Ectodermal cell (in vitro differentiated cells): ENCODE measurements at regions not wholly inside any gene's neighbourhood (a gene's known extent, or its start where the extent isn't known, plus 50 kb on each side); places are given as distances from the start of the nearest gene placed in this dataset.
"Not testable (repeated sequence)": the region's sequence is repeated elsewhere in the genome, so short reads cannot be mapped to it uniquely, and the experiment has no call there.

Source experiments
- H3K27ac ChIP-seq: 2 replicates; pipeline ENCODE4 v1.7.0; 2013; ENCODE audit warnings: mild to moderate bottlenecking, low read depth, low read length; ENCODE audit not compliant: insufficient read depth, poor library complexity, severe bottlenecking
- H3K27me3 ChIP-seq: 2 replicates; pipeline ENCODE4 v1.7.0; 2013; ENCODE audit warnings: mild to moderate bottlenecking, low read length; ENCODE audit not compliant: insufficient read depth, control insufficient read depth, poor library complexity, severe bottlenecking
- H3K36me3 ChIP-seq: one replicate; pipeline ENCODE4 v1.7.0; 2013; ENCODE audit warnings: low read length; ENCODE audit not compliant: control insufficient read depth, insufficient read depth
- H3K4me1 ChIP-seq: one replicate; pipeline ENCODE4 v1.7.0; 2013; ENCODE audit warnings: low read length; ENCODE audit not compliant: control insufficient read depth, insufficient read depth
- H3K4me3 ChIP-seq: 2 replicates; pipeline ENCODE4 v1.7.0; 2013; ENCODE audit warnings: low read depth, low read length, control low read depth; ENCODE audit not compliant: insufficient read depth
- H3K9me3 ChIP-seq: 2 replicates; pipeline ENCODE4 v1.7.0; 2013; ENCODE audit warnings: mild to moderate bottlenecking, low read length, moderate library complexity; ENCODE audit not compliant: control insufficient read depth
- WGBS, 2 experiments: methylation state at CpG; one replicate each; pipeline ENCODE4 v1.1.7; 2013; ENCODE audit warnings: missing lambda C conversion rate in 2 of 2; 5-methylcytosine and 5-hydroxymethylcytosine counted together

DNA sequence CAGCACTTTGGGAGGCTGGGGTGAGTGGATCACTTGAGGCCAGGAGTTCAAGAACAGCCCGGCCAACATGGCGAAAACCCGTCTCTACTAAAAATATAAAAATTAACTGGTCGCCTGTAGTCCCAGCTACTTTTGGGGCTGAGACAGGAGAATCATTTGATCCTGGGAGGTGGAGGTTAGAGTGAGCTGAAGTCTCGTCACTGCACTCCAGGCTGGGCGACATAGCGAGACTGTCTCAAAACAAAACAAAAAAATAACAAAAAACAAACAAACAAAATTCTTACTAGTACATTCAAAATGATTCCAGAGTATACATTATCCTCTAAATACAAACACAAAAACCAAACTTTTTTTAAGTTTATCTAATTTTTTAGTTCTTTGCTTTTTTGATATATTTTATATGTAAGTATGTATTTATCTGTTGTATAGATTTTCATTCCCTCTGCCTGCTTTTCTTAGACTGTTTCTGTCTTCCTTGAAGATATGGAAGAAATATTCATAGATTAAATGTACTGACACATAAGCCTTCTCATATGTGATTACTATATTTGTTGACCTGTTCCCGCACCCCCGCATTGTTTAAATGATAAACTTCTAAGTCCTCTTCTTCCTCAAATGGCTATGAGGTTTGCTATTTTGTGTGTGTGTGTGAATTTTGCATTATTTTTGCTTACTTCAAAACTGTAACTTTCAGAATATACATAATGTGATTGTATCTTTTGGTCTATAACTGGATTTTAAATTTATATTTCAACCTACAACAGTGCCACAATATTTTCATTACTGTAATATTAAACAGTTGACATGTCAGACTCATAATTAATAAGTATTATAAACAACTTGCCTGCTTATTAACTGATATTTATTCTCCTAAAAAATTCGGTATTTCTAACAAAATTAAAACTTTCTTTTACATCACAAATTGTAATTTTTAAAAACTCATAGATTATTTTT is 1674.1 kb upstream of the B3GALT2 start:
- H3K4me3 ChIP-seq: no peak overlapping the region
- H3K36me3 ChIP-seq: no peaks in the 10 kb centered on the region
- H3K27me3 ChIP-seq: no peaks in the 10 kb centered on the region
- no peak overlapping the region for H3K27ac ChIP-seq
- WGBS, 2 experiments: 94 to 96% methylated on average over 7 to 10 of the region's 10 CpGs
- H3K9me3 ChIP-seq: no peaks in the 10 kb centered on the region
- H3K4me1 ChIP-seq: no peaks in the 10 kb centered on the region

DNA sequence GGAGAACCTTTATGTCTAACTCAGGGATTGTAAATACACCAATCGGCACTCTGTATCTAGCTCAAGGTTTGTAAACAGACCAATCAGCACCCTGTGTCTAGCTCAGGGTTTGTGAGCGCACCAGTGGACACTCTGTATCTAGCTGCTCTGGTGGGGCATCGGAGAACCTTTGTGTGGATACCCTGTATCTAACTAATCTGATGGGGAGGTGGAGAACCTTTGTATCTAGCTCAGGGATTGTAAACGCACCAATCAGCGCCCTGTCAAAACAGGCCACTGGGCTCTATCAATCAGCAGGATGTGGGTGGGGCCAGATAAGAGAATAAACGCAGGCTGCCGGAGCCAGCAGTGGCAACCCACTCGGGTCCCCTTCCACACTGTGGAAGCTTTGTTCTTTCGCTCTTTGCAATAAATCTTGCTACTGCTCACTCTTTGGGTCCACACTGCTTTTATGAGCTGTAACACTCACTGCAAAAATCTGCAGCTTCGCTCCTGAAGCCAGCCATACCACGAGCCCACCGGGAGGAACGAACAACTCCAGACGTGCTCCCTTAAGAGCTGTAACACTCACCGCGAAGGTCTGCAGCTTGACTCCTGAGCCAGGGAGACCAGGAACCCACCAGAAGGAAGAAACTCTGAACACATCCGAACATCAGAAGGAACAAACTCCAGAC is 1673.2 kb upstream of the B3GALT2 start:
- H3K27me3 ChIP-seq, H3K27ac ChIP-seq, H3K4me1 ChIP-seq, H3K36me3 ChIP-seq, H3K4me3 ChIP-seq, H3K9me3 ChIP-seq: not testable (repeated sequence)
- WGBS, 2 experiments: 95 to 96% methylated on average over 16 to 17 of the region's 17 CpGs

DNA sequence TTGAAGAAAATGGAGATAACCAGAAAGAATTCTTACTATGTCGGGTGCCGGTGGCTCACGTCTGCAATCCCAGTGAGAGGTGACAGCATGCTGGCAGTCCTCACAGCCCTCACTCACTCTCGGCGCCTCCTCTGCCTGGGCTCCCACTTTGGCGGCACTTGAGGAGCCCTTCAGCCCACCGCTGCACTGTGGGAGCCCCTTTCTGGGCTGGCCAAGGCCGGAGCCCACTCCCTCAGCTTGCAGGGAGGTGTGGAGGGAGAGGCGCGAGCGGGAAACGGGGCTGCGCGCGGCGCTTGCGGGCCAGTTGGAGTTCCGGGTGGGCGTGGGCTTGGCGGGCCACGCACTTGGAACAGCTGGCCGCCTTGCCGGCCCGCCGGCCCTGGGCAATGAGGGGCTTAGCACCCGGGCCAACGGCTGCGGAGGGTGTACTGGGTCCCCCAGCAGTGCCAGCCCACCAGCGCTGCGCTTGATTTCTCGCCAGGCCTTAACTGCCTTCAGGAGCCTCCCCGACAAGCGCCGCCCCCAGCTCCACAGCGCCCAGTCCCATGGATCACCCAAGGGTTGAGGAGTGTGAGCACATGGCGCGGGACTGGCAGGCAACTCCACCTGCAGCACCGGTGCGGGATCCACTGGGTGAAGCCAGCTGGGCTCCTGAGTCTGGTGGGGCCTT is 1672.5 kb upstream of the B3GALT2 start:
- not testable (repeated sequence) for H3K27me3 ChIP-seq, H3K4me1 ChIP-seq, H3K4me3 ChIP-seq, H3K36me3 ChIP-seq, H3K9me3 ChIP-seq, H3K27ac ChIP-seq
- WGBS, 2 experiments: 96 to 98% methylated on average over 37 to 39 of the region's 39 CpGs

GRCh38 chr1:194857413-194857812 is 1671.0 kb upstream of the B3GALT2 start:
- no peaks in the 10 kb centered on the region for H3K36me3 ChIP-seq
- no peak overlapping the region for H3K27ac ChIP-seq
- H3K9me3 ChIP-seq: no peaks in the 10 kb centered on the region
- no peaks in the 10 kb centered on the region for H3K4me1 ChIP-seq
- no peaks in the 10 kb centered on the region for H3K27me3 ChIP-seq
- H3K4me3 ChIP-seq: no peak overlapping the region
- 86 to 97% methylated on average over 2 of the region's 2 CpGs for WGBS, 2 experiments

GRCh38 chr1:194848846-194849245 is 1662.4 kb upstream of the B3GALT2 start:
- H3K27ac ChIP-seq: no peak overlapping the region
- H3K4me3 ChIP-seq: no peak overlapping the region
- H3K27me3 ChIP-seq: no peaks in the 10 kb centered on the region
- no peaks in the 10 kb centered on the region for H3K4me1 ChIP-seq
- no peaks in the 10 kb centered on the region for H3K36me3 ChIP-seq
- H3K9me3 ChIP-seq: no peaks in the 10 kb centered on the region

GRCh38 chr1:194846488-194846887 is 1660.1 kb upstream of the B3GALT2 start:
- no peak overlapping the region for H3K4me3 ChIP-seq
- 100% methylated on average over 1 of the region's 1 CpG; no CpG with 5 or more reads in 1 of the 2 experiments for WGBS, 2 experiments
- no peaks in the 10 kb centered on the region for H3K27me3 ChIP-seq
- no peak overlapping the region for H3K27ac ChIP-seq
- no peaks in the 10 kb centered on the region for H3K9me3 ChIP-seq
- no peaks in the 10 kb centered on the region for H3K4me1 ChIP-seq
- no peaks in the 10 kb centered on the region for H3K36me3 ChIP-seq

DNA sequence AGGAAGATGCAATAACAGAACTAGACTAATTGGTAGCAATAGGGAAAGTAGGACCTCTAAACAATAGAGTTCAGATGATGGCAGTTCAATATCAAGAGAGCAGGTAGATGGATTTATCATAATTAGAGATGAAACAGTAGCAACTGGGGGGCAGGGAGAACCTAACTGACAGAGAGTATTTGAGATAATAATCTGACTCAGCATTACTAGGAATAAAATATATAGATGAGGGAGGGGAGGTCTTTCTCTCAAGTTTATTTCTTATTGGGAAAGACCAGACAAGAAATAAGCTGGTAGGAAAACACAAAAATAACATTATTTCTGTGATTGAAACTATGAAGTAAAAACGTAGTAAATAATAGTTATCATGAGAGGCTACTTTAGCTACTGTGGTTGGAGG is 1656.7 kb upstream of the B3GALT2 start:
- Histone ChIP-seq H3K4me3 (no peak overlapping the region), H3K27ac (no peak overlapping the region), H3K36me3 (no peaks in the 10 kb centered on the region), H3K4me1 (no peaks in the 10 kb centered on the region), H3K9me3 (no peaks in the 10 kb centered on the region), H3K27me3 (no peaks in the 10 kb centered on the region)
- WGBS, 2 experiments: 90 to 94% methylated on average over 1 of the region's 1 CpG

- no peaks in the 10 kb centered on the region for H3K27me3 ChIP-seq
- H3K9me3 ChIP-seq: no peaks in the 10 kb centered on the region
- no peaks in the 10 kb centered on the region for H3K4me1 ChIP-seq
- no peaks in the 10 kb centered on the region for H3K36me3 ChIP-seq
- H3K4me3 ChIP-seq: no peak overlapping the region
- no peak overlapping the region for H3K27ac ChIP-seq
- 73 to 74% methylated on average over 2 of the region's 2 CpGs for WGBS, 2 experiments
Observed at GRCh38 chr1:194833111-194833510, 1646.7 kb upstream of the B3GALT2 start.

- H3K4me1 ChIP-seq, H3K27me3 ChIP-seq, H3K4me3 ChIP-seq, H3K36me3 ChIP-seq, H3K9me3 ChIP-seq, H3K27ac ChIP-seq: not testable (repeated sequence)
- 95% methylated on average over 1 of the region's 1 CpG for WGBS, 2 experiments
Observed at GRCh38 chr1:194831595-194831994, 1645.2 kb upstream of the B3GALT2 start.

- Histone ChIP-seq H3K9me3 (no peaks in the 10 kb centered on the region), H3K36me3 (no peaks in the 10 kb centered on the region), H3K4me1 (no peaks in the 10 kb centered on the region), H3K4me3 (no peak overlapping the region), H3K27me3 (no peaks in the 10 kb centered on the region), H3K27ac (no peak overlapping the region)
Observed at GRCh38 chr1:194830387-194830786, 1644.0 kb upstream of the B3GALT2 start.
